Erythroblast (primary cell): ENCODE measurements at regions not wholly inside any gene's neighbourhood (a gene's known extent, or its start where the extent isn't known, plus 50 kb on each side); places are given as distances from the start of the nearest gene placed in this dataset.

ENCODE experiments used
- GATA1 ChIP-seq: IDR thresholded peaks from 2 replicates; pipeline ENCODE4 v1.6.1; 2011; ENCODE audit warnings: low read depth, mild to moderate bottlenecking, control low read depth, low read length, moderate library complexity
- POLR2A ChIP-seq: IDR thresholded peaks from 2 replicates; pipeline ENCODE4 v1.6.1; 2011; ENCODE audit warnings: mild to moderate bottlenecking, low read length

DNA sequence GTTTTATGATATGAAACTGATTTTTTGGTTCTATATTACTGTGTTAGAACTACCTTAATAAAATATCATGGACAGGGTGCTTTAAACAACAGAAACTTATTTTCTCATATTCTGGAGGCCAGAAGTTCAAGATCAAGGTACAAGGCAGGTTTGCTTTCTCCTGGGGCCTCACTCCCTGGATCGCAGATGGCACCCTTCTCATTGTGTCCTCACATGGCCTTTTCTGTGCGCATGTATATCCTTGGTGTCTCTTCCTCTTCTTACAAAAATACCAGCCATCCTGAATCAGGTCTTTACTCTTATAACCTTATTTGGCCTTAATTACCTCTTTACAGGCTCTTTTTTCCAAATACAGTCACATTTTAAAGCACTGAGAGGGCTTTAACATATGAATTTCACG is 906.1 kb downstream of the CDH11 start:
- TF ChIP-seq POLR2A, result no peak
- TF ChIP-seq GATA1, result no peak
